ENCODE measurements at regions not wholly inside any gene's neighbourhood (a gene's known extent, or its start where the extent isn't known, plus 50 kb on each side); places are given as distances from the start of the nearest gene placed in this dataset.

DNA sequence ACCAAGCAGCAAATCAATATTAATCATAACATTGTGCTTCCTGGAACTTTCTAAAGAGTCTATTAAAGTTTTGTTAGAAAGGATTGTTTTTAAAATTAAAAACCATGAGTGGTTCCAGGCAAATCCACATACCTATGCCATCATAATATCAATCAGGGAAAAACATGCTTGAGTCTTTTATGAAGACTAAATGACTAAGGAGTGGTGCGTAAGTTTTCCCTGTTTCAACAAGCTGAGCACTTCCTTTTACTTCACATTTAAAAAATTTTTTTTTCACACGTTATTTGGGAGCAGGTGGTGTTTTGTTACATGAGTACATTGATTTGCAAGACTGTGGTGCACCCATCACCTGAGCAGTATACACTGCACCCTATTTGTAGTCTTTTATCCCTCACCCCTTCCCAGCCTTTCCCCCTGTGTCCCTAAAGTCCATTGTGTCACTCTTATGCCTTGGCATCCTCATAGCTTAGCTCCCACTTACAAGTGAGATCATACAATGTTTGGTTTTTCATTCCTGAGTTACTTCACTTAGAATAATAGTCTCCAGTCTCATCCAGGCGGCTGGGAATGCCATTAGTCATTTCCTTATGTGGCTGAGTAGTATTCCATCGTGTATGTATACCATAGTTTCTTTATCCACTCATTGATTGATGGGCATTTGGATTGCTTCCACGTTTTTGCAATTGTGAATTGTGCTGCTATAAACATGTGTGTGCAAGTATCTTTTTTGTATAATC lies 1190.3 kb upstream of the RAG2 start:
- TF ChIP-seq, protein P1, sequence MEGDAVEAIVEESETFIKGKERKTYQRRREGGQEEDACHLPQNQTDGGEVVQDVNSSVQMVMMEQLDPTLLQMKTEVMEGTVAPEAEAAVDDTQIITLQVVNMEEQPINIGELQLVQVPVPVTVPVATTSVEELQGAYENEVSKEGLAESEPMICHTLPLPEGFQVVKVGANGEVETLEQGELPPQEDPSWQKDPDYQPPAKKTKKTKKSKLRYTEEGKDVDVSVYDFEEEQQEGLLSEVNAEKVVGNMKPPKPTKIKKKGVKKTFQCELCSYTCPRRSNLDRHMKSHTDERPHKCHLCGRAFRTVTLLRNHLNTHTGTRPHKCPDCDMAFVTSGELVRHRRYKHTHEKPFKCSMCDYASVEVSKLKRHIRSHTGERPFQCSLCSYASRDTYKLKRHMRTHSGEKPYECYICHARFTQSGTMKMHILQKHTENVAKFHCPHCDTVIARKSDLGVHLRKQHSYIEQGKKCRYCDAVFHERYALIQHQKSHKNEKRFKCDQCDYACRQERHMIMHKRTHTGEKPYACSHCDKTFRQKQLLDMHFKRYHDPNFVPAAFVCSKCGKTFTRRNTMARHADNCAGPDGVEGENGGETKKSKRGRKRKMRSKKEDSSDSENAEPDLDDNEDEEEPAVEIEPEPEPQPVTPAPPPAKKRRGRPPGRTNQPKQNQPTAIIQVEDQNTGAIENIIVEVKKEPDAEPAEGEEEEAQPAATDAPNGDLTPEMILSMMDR (IDR thresholded peaks at IDR 0.05) = no peak
- H3K9me3 ChIP-seq (ENCODE audit: control insufficient read depth, low read length) = no peaks in the 10 kb centered on the region
- no peak overlapping the region for H3K9ac ChIP-seq
- no peaks in the 10 kb centered on the region for H3K36me3 ChIP-seq (ENCODE audit: control insufficient read depth, insufficient read depth, low read length)
- no peaks in the 10 kb centered on the region for H3K79me2 ChIP-seq
- H3K27ac ChIP-seq = no peak overlapping the region
- no peak overlapping the region for H3K4me2 ChIP-seq (ENCODE audit: low read length)
- H3K4me1 ChIP-seq = no peaks in the 10 kb centered on the region
- H3K4me3 ChIP-seq (ENCODE audit: low read depth, low read length) = no peak overlapping the region
- H3K27me3 ChIP-seq (ENCODE audit: control insufficient read depth, insufficient read depth, low read length) = no peaks in the 10 kb centered on the region
- no peak overlapping the region for H2AFZ ChIP-seq

DNA sequence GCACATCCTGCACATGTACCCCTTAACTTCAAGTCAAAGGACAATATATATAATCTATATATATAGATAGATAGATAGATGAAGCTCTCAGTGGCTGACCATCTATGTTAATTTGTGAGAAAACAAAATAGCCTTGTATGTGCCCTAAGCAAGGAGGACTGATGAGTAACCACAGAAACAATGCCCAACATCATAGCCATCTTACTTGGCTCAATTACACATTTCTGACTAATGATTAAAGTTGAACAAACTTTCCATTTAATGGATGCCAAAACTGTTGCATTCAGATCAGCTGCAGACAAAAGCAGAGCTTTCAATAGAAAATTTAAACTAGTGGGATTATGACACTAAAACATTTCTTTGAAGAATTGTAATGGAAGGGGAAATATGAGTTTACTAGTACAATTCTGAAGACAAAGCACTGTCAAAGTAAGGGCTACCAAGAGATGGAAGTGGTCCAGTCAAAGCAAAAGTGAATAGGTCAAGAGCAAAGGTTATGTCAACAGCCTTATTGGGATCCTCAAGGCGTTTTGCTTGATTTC lies 1188.2 kb upstream of the RAG2 start:
- TF ChIP-seq, protein P1 (IDR thresholded peaks at IDR 0.05) = no peak
- no peaks in the 10 kb centered on the region for H3K79me2 ChIP-seq
- H3K36me3 ChIP-seq (ENCODE audit: control insufficient read depth, insufficient read depth, low read length) = no peaks in the 10 kb centered on the region
- H3K9ac ChIP-seq = no peak overlapping the region
- no peak overlapping the region for H2AFZ ChIP-seq
- no peak overlapping the region for H3K4me3 ChIP-seq (ENCODE audit: low read depth, low read length)
- H3K9me3 ChIP-seq (ENCODE audit: control insufficient read depth, low read length) = no peaks in the 10 kb centered on the region
- no peaks in the 10 kb centered on the region for H3K4me1 ChIP-seq
- H3K4me2 ChIP-seq (ENCODE audit: low read length) = no peak overlapping the region
- H3K27ac ChIP-seq = no peak overlapping the region
- H3K27me3 ChIP-seq (ENCODE audit: control insufficient read depth, insufficient read depth, low read length) = no peaks in the 10 kb centered on the region

DNA sequence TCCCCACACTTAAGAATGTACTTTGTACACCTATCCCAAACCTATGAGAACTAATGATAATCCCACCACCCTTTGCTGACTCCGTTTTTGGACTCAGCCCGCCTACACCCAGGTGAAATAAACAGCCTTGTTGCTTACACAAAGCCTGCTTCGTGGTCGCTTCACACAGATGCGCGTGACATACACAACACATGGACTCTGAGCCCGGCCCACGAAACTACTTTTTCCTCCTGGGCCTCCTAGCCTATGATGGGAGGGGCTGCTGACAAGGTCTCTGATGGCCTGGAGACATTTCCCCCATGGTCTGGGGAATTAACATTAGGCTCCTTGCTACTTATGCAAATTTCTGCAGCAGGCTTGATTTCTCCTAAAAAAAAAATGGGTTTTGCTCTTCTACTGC lies 1176.4 kb upstream of the RAG2 start:
- H3K4me3 ChIP-seq (ENCODE audit: low read depth, low read length) = no peak overlapping the region
- no peak overlapping the region for H3K9ac ChIP-seq
- H3K4me2 ChIP-seq (ENCODE audit: low read length) = no peak overlapping the region
- no peaks in the 10 kb centered on the region for H3K27me3 ChIP-seq (ENCODE audit: control insufficient read depth, insufficient read depth, low read length)
- H2AFZ ChIP-seq = no peak overlapping the region
- H3K9me3 ChIP-seq (ENCODE audit: control insufficient read depth, low read length) = no peaks in the 10 kb centered on the region
- no peaks in the 10 kb centered on the region for H3K4me1 ChIP-seq
- no peaks in the 10 kb centered on the region for H3K36me3 ChIP-seq (ENCODE audit: control insufficient read depth, insufficient read depth, low read length)
- TF ChIP-seq, protein P1 (IDR thresholded peaks at IDR 0.05) = no peak
- no peaks in the 10 kb centered on the region for H3K79me2 ChIP-seq
- no peak overlapping the region for H3K27ac ChIP-seq

DNA sequence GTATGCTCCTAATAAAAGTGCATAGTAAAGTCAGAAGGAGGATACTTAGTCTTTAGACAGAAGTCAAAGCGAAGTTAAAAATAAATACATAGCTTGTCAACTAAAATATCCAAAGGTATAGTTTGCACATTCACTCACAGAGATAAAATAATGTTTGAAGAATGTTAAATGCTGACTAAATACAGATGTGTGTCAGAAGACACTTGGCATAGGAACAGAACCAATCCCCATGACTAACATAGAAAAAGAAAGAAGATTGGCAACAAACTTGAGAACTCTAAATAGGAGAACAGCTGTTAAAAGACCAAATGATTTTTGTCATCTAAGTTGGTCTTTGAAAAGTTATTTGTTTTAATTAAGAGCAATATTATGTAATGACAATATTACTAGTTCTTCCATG lies 1172.1 kb upstream of the RAG2 start:
- H3K9ac ChIP-seq = no peak overlapping the region
- no peaks in the 10 kb centered on the region for H3K27me3 ChIP-seq (ENCODE audit: control insufficient read depth, insufficient read depth, low read length)
- no peaks in the 10 kb centered on the region for H3K36me3 ChIP-seq (ENCODE audit: control insufficient read depth, insufficient read depth, low read length)
- TF ChIP-seq, protein P1 (IDR thresholded peaks at IDR 0.05) = no peak
- no peak overlapping the region for H2AFZ ChIP-seq
- H3K4me2 ChIP-seq (ENCODE audit: low read length) = no peak overlapping the region
- H3K4me3 ChIP-seq (ENCODE audit: low read depth, low read length) = no peak overlapping the region
- no peaks in the 10 kb centered on the region for H3K4me1 ChIP-seq
- H3K9me3 ChIP-seq (ENCODE audit: control insufficient read depth, low read length) = no peaks in the 10 kb centered on the region
- no peak overlapping the region for H3K27ac ChIP-seq
- H3K79me2 ChIP-seq = no peaks in the 10 kb centered on the region

DNA sequence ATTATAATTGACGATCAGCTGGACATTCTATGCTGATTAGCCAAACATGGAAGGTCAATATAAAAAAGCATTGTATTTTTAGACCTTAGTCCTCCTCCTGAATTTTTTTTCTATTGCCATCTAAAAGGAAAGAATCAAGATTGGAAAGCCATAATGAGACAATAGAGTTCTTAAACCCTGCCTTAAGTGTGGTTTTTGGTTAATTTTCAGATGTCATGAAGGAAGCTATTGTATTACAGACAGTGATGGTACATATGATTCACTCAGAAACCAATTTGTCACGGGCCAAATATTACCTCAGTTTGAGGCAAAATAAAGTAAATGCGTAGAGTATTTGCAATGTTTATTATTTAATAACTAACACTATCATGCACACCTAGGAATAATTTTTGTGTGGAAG lies 1164.0 kb upstream of the RAG2 start:
- Histone ChIP-seq H3K4me3 (ENCODE audit: low read depth, low read length) (no peak overlapping the region), H3K4me2 (ENCODE audit: low read length) (no peak overlapping the region), H2AFZ (no peak overlapping the region), H3K36me3 (ENCODE audit: control insufficient read depth, insufficient read depth, low read length) (no peaks in the 10 kb centered on the region), H3K9ac (no peak overlapping the region), H3K4me1 (no peaks in the 10 kb centered on the region), H3K79me2 (no peaks in the 10 kb centered on the region), H3K27ac (no peak overlapping the region), H3K9me3 (ENCODE audit: control insufficient read depth, low read length) (no peaks in the 10 kb centered on the region), H3K27me3 (ENCODE audit: control insufficient read depth, insufficient read depth, low read length) (no peaks in the 10 kb centered on the region)
- TF ChIP-seq, protein P1 (IDR thresholded peaks at IDR 0.05) = no peak
